Colonic mucosa (tissue), 4 donors: ENCODE measurements at regions not wholly inside any gene's neighbourhood (a gene's known extent, or its start where the extent isn't known, plus 50 kb on each side); places are given as distances from the start of the nearest gene placed in this dataset.
"Not testable (repeated sequence)": the region's sequence is repeated elsewhere in the genome, so short reads cannot be mapped to it uniquely, and the experiment has no call there.

ENCODE experiments used
- DNase-seq: peaks from one replicate; pipeline ENCODE4 v3.0.0-alpha.2; 2020
- H3K27ac ChIP-seq: fragments of 200-600 bp; one replicate; pipeline ENCODE4 v1.8.0; 2021
- H3K27me3 ChIP-seq: fragments of 200-600 bp; one replicate; pipeline ENCODE4 v1.8.0; 2021
- H3K36me3 ChIP-seq: fragments of 200-600 bp; one replicate; pipeline ENCODE4 v1.8.0; 2021
- H3K4me1 ChIP-seq: fragments of 200-600 bp; one replicate; pipeline ENCODE4 v1.8.0; 2021; ENCODE audit warnings: mild to moderate bottlenecking
- H3K4me3 ChIP-seq: fragments of 200-600 bp; one replicate; pipeline ENCODE4 v1.8.0; 2021
- H3K9ac ChIP-seq, 2 donors: one replicate each; pipeline ENCODE4 v1.7.0; 2013; ENCODE audit warnings: control low read depth in 2 of 2, low read depth in 2 of 2, low read length in 2 of 2
- H3K9me3 ChIP-seq: fragments of 200-600 bp; one replicate; pipeline ENCODE4 v1.8.0; 2021
- intact Hi-C: fragments of 100-400 bp; cut with DNase I; formaldehyde crosslinking; loops from one replicate; pipeline ENCODE4 v1.14.1; 2022
- TF ChIP-seq, protein P1 (sequence below): fragments of 200-600 bp; IDR thresholded peaks from one replicate; pipeline ENCODE4 v1.8.0; 2022; ENCODE audit warnings: antibody characterized with exemption, mild to moderate bottlenecking
- donor health status: healthy.
- donor health status: DM: no; HTN: no; CAD: no.
- donor health status: DM: no; HTN: no; CAD: no.

DNA sequence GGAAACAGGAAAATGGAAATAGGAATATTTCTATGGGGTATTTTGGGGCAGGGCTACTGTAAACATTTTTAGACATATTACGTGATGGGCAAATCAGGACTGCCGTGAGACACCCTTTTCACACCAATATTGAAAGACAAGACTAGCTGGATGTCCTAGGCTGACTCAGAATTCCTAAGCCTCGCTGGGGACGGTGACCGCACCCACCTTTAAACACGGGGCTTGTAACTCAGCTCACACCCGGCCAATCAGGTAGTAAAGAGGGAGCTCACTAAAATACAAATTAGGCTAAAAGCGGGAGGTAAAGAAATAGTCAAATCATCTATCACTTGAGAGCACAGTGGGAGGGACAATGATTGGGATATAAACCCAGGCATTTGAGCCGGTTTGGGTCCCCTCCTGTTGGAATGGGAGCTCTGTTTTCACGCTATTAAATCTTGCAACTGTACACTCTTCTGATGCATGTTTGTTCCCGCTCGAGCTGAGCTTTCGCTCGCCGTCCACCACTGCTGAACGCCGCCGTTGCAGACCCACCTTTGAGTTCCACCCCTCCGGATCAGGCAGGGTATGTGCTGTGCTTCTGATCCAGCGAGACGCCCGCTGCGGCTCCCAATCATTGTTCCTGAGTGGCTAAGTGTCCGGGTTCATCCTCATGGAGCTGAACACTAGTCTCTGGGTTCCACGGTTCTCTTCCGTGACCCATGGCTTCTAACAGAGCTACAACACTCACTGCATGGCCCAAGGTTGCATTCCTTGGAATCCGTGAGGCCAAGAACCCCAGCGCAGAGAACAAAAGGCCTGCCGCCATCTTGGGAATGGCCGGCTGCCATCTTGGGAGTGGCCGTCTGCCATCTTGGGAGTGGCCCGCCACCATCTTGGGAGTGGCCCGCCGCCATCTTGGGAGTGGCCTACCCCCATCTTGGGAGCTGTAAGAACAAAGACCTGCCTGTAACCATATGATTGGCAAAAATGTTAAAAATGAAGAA lies 152.6 kb downstream of the CRLF2 start:
- H3K9me3 ChIP-seq: no peaks in the 10 kb centered on the region
- H3K4me3 ChIP-seq: no peak overlapping the region
- no peak overlapping the region for H3K27ac ChIP-seq
- TF ChIP-seq, protein P1, sequence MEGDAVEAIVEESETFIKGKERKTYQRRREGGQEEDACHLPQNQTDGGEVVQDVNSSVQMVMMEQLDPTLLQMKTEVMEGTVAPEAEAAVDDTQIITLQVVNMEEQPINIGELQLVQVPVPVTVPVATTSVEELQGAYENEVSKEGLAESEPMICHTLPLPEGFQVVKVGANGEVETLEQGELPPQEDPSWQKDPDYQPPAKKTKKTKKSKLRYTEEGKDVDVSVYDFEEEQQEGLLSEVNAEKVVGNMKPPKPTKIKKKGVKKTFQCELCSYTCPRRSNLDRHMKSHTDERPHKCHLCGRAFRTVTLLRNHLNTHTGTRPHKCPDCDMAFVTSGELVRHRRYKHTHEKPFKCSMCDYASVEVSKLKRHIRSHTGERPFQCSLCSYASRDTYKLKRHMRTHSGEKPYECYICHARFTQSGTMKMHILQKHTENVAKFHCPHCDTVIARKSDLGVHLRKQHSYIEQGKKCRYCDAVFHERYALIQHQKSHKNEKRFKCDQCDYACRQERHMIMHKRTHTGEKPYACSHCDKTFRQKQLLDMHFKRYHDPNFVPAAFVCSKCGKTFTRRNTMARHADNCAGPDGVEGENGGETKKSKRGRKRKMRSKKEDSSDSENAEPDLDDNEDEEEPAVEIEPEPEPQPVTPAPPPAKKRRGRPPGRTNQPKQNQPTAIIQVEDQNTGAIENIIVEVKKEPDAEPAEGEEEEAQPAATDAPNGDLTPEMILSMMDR: no peak
- intact Hi-C loops: no loop called here
- no peak for DNase-seq
- no peaks in the 10 kb centered on the region for H3K4me1 ChIP-seq
- no peaks in the 10 kb centered on the region for H3K27me3 ChIP-seq
- H3K36me3 ChIP-seq: no peaks in the 10 kb centered on the region
- H3K9ac ChIP-seq: no peak overlapping the region

DNA sequence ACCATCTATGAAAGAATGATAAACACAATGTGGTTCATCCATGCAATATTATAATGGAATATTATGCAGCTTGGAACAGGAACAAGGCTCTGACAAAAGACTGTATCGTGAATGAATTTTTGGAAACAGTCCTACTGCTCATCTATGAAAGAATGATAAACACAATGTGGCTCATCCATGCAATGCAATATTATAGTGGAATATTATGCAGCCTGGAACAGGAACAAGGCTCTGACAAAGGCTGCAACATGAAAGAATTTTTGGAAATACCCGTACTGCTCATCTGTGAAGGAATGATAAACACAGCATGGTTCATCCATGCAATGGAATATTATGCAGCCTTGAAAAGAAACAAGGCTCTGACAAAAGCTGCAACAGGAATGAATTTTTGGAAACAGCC lies 158.8 kb downstream of the CRLF2 start:
- DNase-seq, H3K9ac ChIP-seq, H3K36me3 ChIP-seq, intact Hi-C loops, H3K4me3 ChIP-seq, H3K4me1 ChIP-seq, H3K9me3 ChIP-seq, H3K27ac ChIP-seq, H3K27me3 ChIP-seq: not testable (repeated sequence)

DNA sequence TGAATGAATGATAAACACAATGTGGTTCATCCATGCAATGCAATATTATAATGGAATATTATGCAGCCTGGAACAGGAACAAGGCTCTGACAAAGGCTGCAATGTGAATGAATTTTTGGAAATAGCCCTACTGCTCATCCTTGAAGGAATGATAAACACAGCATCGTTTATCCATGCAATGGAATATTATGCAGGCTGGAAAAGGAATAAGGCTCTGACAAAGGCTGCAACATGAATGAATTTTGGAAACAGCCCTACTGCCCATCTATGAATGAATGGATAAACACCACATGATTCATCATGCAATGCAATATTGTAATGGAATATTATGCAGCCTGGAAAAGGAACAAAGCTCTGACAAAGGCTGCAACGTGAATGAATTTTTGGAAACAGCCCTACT lies 159.4 kb downstream of the CRLF2 start:
- Histone ChIP-seq H3K36me3 (no peaks in the 10 kb centered on the region), H3K9ac (no peak overlapping the region), H3K4me1 (no peaks in the 10 kb centered on the region), H3K27me3 (no peaks in the 10 kb centered on the region), H3K27ac (no peak overlapping the region), H3K9me3 (no peaks in the 10 kb centered on the region), H3K4me3 (no peak overlapping the region)
- TF ChIP-seq, protein P1: no peak
- DNase-seq: no peak
- intact Hi-C loops: no loop called here

DNA sequence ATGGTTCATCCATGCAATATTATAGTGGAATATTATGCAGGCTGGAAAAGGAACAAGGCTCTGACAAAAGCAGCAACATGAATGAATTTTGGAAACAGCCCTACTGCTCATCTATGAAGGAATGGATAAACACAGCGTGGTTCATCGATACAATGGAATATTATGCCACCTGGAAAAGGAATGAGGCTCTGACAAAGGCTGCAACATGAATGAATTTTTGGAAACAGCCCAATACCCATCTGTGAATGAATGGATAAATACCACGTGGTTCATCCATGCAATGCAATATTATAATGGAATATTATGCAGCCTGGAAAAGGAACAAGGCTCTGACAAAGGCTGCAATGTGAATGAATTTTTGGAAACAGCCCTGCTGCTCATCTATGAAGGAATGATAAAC lies 160.4 kb downstream of the CRLF2 start:
- intact Hi-C loops: no loop called here
- TF ChIP-seq, protein P1: no peak
- H3K9me3 ChIP-seq: no peaks in the 10 kb centered on the region

DNA sequence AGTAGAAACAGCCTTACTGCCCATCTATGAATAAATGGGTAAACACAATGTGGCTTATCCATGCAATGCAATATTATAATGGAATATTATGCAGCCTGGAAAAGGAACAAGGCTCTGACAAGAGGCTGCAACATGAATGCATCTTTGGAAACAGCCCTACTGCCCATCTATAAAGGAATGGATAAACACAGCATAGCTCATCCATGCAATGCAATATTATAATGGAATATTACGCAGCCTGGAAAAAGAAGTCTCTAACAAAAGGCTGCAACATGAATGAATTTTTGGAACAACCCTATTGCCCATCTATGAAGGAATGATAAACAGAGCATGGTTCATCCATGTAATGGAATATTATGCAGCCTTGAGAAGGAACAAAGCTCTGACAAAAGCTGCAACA lies 161.0 kb downstream of the CRLF2 start:
- intact Hi-C loops: no loop called here
- H3K9ac ChIP-seq: no peak overlapping the region
- TF ChIP-seq, protein P1: no peak
- no peaks in the 10 kb centered on the region for H3K27me3 ChIP-seq
- H3K9me3 ChIP-seq: no peaks in the 10 kb centered on the region
- DNase-seq: no peak
- no peak overlapping the region for H3K4me3 ChIP-seq
- H3K36me3 ChIP-seq: no peaks in the 10 kb centered on the region
- no peak overlapping the region for H3K27ac ChIP-seq
- H3K4me1 ChIP-seq: no peaks in the 10 kb centered on the region

More for the DNA sequence above, 160.4 kb downstream of the CRLF2 start:
- Histone ChIP-seq H3K9ac (no peak overlapping the region), H3K27me3 (no peaks in the 10 kb centered on the region), H3K36me3 (no peaks in the 10 kb centered on the region), H3K4me3 (no peak overlapping the region), H3K27ac (no peak overlapping the region), H3K4me1 (no peaks in the 10 kb centered on the region)
- DNase-seq: no peak

DNA sequence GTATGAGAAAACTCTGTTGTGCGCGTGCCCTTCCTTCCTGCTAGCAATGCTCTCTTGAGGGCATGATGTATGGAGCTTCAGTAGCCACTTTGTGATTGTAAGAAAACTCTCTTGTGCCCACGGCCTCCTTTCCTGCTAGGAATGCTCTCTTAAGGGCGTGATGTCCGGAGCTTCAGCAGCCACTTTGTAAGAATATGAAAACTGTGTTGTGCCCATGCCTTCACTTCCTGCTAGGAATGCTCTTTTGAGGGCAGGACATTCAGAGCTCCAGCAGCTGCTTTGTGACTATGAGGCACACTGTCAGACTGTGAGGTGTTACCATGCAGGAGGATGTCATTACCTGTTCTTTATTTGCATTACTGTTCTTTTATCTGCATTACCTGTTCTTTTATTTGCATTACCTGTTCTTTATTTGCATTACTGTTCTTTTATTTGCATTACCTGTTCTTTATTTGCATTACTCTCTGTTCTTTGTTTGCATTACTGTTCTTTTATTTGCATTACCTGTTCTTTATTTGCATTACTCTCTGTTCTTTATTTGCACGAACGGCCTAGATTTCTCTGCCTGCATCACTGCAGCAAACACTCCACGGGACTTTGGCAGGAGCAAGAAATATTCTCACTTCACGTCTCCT lies 166.7 kb downstream of the CRLF2 start:
- no peak overlapping the region for H3K27ac ChIP-seq
- H3K9me3 ChIP-seq: no peaks in the 10 kb centered on the region
- no peak overlapping the region for H3K4me3 ChIP-seq
- H3K36me3 ChIP-seq: no peaks in the 10 kb centered on the region
- no peaks in the 10 kb centered on the region for H3K4me1 ChIP-seq
- H3K9ac ChIP-seq: no peak overlapping the region
- TF ChIP-seq, protein P1: no peak
- intact Hi-C loops: no loop called here
- no peaks in the 10 kb centered on the region for H3K27me3 ChIP-seq
- DNase-seq: no peak
